Endothelial cell of umbilical vein (primary cell): ENCODE measurements at regions not wholly inside any gene's neighbourhood (a gene's known extent, or its start where the extent isn't known, plus 50 kb on each side); places are given as distances from the start of the nearest gene placed in this dataset.

Source experiments
- BruUV-seq: library from RNA; stranded (reverse); fragments of 400-500 nt; replicated peaks from 2 replicates; lab custom pipeline; 2021; lab: Mats Ljungman, UMichigan
- CTCF ChIA-PET: fragments of 300-600, 350-600 bp; sonication (Branson Sonifier 250); formaldehyde crosslinking; loops from one replicate; lab custom pipeline; 2021; ENCODE audit warnings: antibody characterized with exemption, inconsistent platforms; lab: Charles Lee
- POLR2A ChIA-PET: fragments of 300-600, 350-600 bp; sonication (Branson Sonifier 250); formaldehyde crosslinking; loops from one replicate; lab custom pipeline; 2021; ENCODE audit warnings: antibody characterized with exemption, inconsistent platforms; lab: Charles Lee
- DNase-seq: peaks from one replicate; pipeline ENCODE4 v3.0.0-alpha.2; 2011; ENCODE audit warnings: low read depth, low spot score
- FAIRE-seq: peaks from 2 replicates; lab custom pipeline; 2011; peaks lifted over from hg19 to GRCh38; lab: Jason Lieb, UNC
- H2AFZ ChIP-seq: 2 replicates; pipeline ENCODE4 v1.6.0; 2012; ENCODE audit warnings: low read depth, low read length, control low read depth, inconsistent platforms
- H3K27ac ChIP-seq: 2 replicates; pipeline ENCODE4 v1.5.1; 2011; ENCODE audit warnings: low read depth, mild to moderate bottlenecking, control low read depth, low read length, moderate library complexity; ENCODE audit not compliant: insufficient read depth
- H3K27me3 ChIP-seq, 2 experiments: 2 replicates each; pipeline versions ENCODE4 v1.6.0 to v1.6.1; 2011; ENCODE audit warnings: low read length in 2 of 2, mixed read lengths in 1 of 2; ENCODE audit not compliant: control insufficient read depth in 2 of 2, insufficient read depth in 2 of 2
- H3K36me3 ChIP-seq, 2 experiments: 2 replicates in 1 of 2; 3 replicates in 1 of 2; pipeline ENCODE4 v1.5.1; 2011; ENCODE audit warnings: low read length in 2 of 2, mild to moderate bottlenecking in 1 of 2, moderate library complexity in 1 of 2; ENCODE audit not compliant: control insufficient read depth in 2 of 2, insufficient read depth in 2 of 2; ENCODE audit errors: extremely low read depth in 1 of 2
- H3K4me1 ChIP-seq: 3 replicates; pipeline ENCODE4 v1.5.1; 2011; ENCODE audit warnings: mild to moderate bottlenecking, low read length; ENCODE audit not compliant: control insufficient read depth, insufficient read depth; ENCODE audit errors: extremely low read depth
- H3K4me2 ChIP-seq: 2 replicates; pipeline ENCODE4 v1.6.1; 2011; ENCODE audit warnings: low read length, control low read depth, mixed read lengths; ENCODE audit not compliant: insufficient read depth
- H3K4me3 ChIP-seq, 3 experiments: fragments of 200-600 bp in 1 of 3; sonication (generic), shearing (Covaris generic) in 1 of 3; replicated peaks in 1 of 3; 2 replicates each; pipeline ENCODE4 v1.5.1; 2011 to 2016; ENCODE audit warnings: control low read depth in 3 of 3, low read length in 3 of 3, mild to moderate bottlenecking in 2 of 3, inconsistent platforms in 1 of 3, low read depth in 1 of 3, moderate library complexity in 1 of 3; ENCODE audit not compliant: insufficient read depth in 1 of 3
- H3K79me2 ChIP-seq: 2 replicates; pipeline ENCODE4 v1.6.0; 2012; ENCODE audit warnings: low read length, inconsistent platforms; ENCODE audit not compliant: control insufficient read depth, insufficient read depth
- H3K9ac ChIP-seq: replicated peaks from 2 replicates; pipeline ENCODE3; 2011; ENCODE audit warnings: low read length, control low read depth; ENCODE audit not compliant: insufficient read depth; ENCODE audit errors: extremely low read depth
- H3K9me1 ChIP-seq: replicated peaks from 3 replicates; pipeline ENCODE4 v1.6.0; 2011; ENCODE audit warnings: mild to moderate bottlenecking, low read length; ENCODE audit not compliant: control insufficient read depth, insufficient read depth; ENCODE audit errors: extremely low read depth
- H3K9me3 ChIP-seq: replicated peaks from 2 replicates; pipeline ENCODE4 v1.5.1; 2012; ENCODE audit warnings: low read length, inconsistent platforms; ENCODE audit not compliant: control insufficient read depth, insufficient read depth
- H4K20me1 ChIP-seq: replicated peaks from 2 replicates; pipeline ENCODE3; 2011; ENCODE audit warnings: mild to moderate bottlenecking, low read length; ENCODE audit not compliant: control insufficient read depth, insufficient read depth; ENCODE audit errors: extremely low read depth
- EZH2 ChIP-seq: IDR thresholded peaks from 2 replicates; pipeline ENCODE4 v1.6.1; 2012; ENCODE audit warnings: borderline replicate concordance, low read depth, mild to moderate bottlenecking, moderate library complexity, low read length, inconsistent platforms; ENCODE audit not compliant: severe bottlenecking
- FOS ChIP-seq: IDR thresholded peaks from 2 replicates; pipeline ENCODE4 v1.6.1; 2011; ENCODE audit warnings: mild to moderate bottlenecking, low read length, moderate library complexity, borderline replicate concordance; ENCODE audit not compliant: insufficient read depth
- GATA2 ChIP-seq: IDR thresholded peaks from 2 replicates; pipeline ENCODE4 v1.7.0; 2011; ENCODE audit warnings: low read depth, mild to moderate bottlenecking, moderate library complexity, mixed read lengths, low read length; ENCODE audit not compliant: insufficient read length, insufficient read depth
- JUN ChIP-seq: IDR thresholded peaks from 2 replicates; pipeline ENCODE4 v1.6.1; 2011; ENCODE audit warnings: borderline replicate concordance, low read depth; ENCODE audit not compliant: insufficient read length, insufficient read depth
- MYC ChIP-seq: IDR thresholded peaks from one replicate; pipeline ENCODE4 v1.6.1; 2011; ENCODE audit warnings: mild to moderate bottlenecking, low read depth, low read length
- POLR2A ChIP-seq: IDR thresholded peaks from 2 replicates; pipeline ENCODE4 v1.6.1; 2012; ENCODE audit warnings: low read depth, mild to moderate bottlenecking, control low read depth, low read length
- POLR2AphosphoS5 ChIP-seq: IDR thresholded peaks from 2 replicates; pipeline ENCODE4 v1.6.1; 2012; ENCODE audit warnings: low read depth, mild to moderate bottlenecking, control low read depth, low read length, moderate library complexity; ENCODE audit not compliant: insufficient read depth
- dilution Hi-C: fragments of 300-500 bp; cut with MboI; formaldehyde crosslinking; loops from one replicate; pipeline ENCODE4 v1.15.0; 2019; ENCODE audit warnings: low sequenced_read_pairs; ENCODE audit not compliant: extremely low pct_ligation_motif_present
- intact Hi-C: fragments of 100-400 bp; cut with micrococcal nuclease; formaldehyde crosslinking; loops from one replicate; pipeline ENCODE4 v1.10.0; 2022
- TF ChIP-seq, protein P1 (sequence below), 2 donors: IDR thresholded peaks; 1 replicate in 1 of 2; 2 replicates in 1 of 2; pipeline ENCODE4 v1.5.1; 2011; ENCODE audit warnings: low read length in 2 of 2, mild to moderate bottlenecking in 2 of 2, moderate library complexity in 2 of 2, control low read depth in 1 of 2, inconsistent platforms in 1 of 2, low read depth in 1 of 2; ENCODE audit not compliant: insufficient read depth in 1 of 2; ENCODE audit errors: extremely low read depth in 1 of 2
- TF ChIP-seq, protein P2 (sequence below): IDR thresholded peaks from 2 replicates; pipeline ENCODE4 v1.6.1; 2011; ENCODE audit not compliant: insufficient read depth, insufficient read length

DNA sequence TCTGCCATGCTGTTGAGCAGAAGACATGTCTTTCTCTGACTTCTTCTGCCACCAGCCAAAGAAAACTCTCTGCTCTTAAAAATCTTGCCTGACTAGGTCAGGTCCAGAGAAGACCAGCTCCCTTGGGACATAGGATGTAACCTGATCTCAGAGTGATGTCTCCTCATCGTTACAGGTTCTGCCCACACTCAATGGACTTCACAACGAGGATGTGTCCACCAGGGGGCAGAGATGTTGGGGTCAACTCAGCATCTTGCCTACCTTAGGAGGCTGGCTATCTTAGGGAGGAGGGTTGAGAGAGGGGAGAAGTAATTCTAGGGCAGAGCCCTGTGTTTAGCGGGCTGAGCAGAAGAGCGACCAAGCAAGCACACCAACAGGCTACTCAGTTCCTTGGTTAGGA lies 207.6 kb upstream of the CDH4 start:
- Histone ChIP-seq H3K9ac (no peak overlapping the region), H3K27ac (no peak overlapping the region), H3K4me3 (no peak overlapping the region), H3K27me3 (no peaks in the 10 kb centered on the region), H2AFZ (no peak overlapping the region), H4K20me1 (no peaks in the 10 kb centered on the region), H3K36me3 (no peaks in the 10 kb centered on the region), H3K9me1 (no peaks in the 10 kb centered on the region), H3K79me2 (no peaks in the 10 kb centered on the region), H3K9me3 (peaks cover 15% of the 10 kb centered on the region), H3K4me1 (no peaks in the 10 kb centered on the region), H3K4me2 (no peak overlapping the region)
- DNase-seq, result no peak
- BruUV-seq, result no TSS peak
- CTCF ChIA-PET, result no interaction called here
- FAIRE-seq, result no peak
- intact Hi-C loops, result no loop called here
- POLR2A ChIA-PET, result no interaction called here
- TF ChIP-seq, protein P1, sequence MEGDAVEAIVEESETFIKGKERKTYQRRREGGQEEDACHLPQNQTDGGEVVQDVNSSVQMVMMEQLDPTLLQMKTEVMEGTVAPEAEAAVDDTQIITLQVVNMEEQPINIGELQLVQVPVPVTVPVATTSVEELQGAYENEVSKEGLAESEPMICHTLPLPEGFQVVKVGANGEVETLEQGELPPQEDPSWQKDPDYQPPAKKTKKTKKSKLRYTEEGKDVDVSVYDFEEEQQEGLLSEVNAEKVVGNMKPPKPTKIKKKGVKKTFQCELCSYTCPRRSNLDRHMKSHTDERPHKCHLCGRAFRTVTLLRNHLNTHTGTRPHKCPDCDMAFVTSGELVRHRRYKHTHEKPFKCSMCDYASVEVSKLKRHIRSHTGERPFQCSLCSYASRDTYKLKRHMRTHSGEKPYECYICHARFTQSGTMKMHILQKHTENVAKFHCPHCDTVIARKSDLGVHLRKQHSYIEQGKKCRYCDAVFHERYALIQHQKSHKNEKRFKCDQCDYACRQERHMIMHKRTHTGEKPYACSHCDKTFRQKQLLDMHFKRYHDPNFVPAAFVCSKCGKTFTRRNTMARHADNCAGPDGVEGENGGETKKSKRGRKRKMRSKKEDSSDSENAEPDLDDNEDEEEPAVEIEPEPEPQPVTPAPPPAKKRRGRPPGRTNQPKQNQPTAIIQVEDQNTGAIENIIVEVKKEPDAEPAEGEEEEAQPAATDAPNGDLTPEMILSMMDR (IDR thresholded peaks at IDR 0.05; ENCODE audit: extremely low read depth in 1 of 2, insufficient read depth in 1 of 2, low read depth in 1 of 2, low read length in 2 of 2), result no peak
- TF ChIP-seq POLR2AphosphoS5, result no peak
- no peak for TF ChIP-seq JUN
- TF ChIP-seq MYC, result no peak
- TF ChIP-seq, protein P2, sequence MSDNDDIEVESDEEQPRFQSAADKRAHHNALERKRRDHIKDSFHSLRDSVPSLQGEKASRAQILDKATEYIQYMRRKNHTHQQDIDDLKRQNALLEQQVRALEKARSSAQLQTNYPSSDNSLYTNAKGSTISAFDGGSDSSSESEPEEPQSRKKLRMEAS, result no peak
- TF ChIP-seq GATA2, result no peak
- no peak for TF ChIP-seq FOS
- no peak for TF ChIP-seq POLR2A
- TF ChIP-seq EZH2, result no peak
- dilution Hi-C loops, result no loop called here
